ENCODE measurements at regions not wholly inside any gene's neighbourhood (a gene's known extent, or its start where the extent isn't known, plus 50 kb on each side); places are given as distances from the start of the nearest gene placed in this dataset.

DNA sequence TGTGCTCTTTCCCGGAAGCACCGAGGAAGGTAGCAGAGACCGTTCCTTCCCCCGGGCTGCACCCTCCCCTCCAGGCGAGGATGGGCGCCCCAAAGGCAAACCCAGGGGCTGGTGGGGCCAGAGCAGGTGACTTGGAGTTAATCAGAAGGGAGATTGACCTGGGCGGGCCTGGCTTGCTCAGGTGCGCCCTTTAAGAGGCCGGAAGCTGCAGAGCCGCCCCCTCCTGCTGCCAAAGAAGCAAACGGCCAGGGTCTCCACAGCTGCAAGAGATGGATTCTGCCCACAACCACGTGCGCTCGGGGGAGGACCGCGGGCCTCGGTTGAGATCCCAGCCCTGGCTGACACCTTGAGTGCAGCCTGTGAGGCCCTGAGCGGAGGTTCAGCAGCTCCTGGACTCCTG, 218.2 kb upstream of the NAALADL2 start:
- no peak for TF ChIP-seq POLR2A (IDR thresholded peaks at IDR 0.05)
- TF ChIP-seq, protein P1, sequence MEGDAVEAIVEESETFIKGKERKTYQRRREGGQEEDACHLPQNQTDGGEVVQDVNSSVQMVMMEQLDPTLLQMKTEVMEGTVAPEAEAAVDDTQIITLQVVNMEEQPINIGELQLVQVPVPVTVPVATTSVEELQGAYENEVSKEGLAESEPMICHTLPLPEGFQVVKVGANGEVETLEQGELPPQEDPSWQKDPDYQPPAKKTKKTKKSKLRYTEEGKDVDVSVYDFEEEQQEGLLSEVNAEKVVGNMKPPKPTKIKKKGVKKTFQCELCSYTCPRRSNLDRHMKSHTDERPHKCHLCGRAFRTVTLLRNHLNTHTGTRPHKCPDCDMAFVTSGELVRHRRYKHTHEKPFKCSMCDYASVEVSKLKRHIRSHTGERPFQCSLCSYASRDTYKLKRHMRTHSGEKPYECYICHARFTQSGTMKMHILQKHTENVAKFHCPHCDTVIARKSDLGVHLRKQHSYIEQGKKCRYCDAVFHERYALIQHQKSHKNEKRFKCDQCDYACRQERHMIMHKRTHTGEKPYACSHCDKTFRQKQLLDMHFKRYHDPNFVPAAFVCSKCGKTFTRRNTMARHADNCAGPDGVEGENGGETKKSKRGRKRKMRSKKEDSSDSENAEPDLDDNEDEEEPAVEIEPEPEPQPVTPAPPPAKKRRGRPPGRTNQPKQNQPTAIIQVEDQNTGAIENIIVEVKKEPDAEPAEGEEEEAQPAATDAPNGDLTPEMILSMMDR (IDR thresholded peaks at IDR 0.05), result no peak

Measured in right lobe of liver (tissue), 4 donors.